Activated CD4-positive, alpha-beta T cell treated with anti-CD3 and anti-CD28 coated beads, Interleukin-10, Interleukin-2, amounts not matched to agents 100 ng/mL and 50 ng/mL, durations not matched to agents 16 hours and 8 hours (primary cell): ENCODE measurements at regions not wholly inside any gene's neighbourhood (a gene's known extent, or its start where the extent isn't known, plus 50 kb on each side); places are given as distances from the start of the nearest gene placed in this dataset.
"Not testable (repeated sequence)": the region's sequence is repeated elsewhere in the genome, so short reads cannot be mapped to it uniquely, and the experiment has no call there.

ENCODE experiments used
- DNase-seq: peaks from one replicate; pipeline ENCODE4 v3.0.0-alpha.2; 2020

DNA sequence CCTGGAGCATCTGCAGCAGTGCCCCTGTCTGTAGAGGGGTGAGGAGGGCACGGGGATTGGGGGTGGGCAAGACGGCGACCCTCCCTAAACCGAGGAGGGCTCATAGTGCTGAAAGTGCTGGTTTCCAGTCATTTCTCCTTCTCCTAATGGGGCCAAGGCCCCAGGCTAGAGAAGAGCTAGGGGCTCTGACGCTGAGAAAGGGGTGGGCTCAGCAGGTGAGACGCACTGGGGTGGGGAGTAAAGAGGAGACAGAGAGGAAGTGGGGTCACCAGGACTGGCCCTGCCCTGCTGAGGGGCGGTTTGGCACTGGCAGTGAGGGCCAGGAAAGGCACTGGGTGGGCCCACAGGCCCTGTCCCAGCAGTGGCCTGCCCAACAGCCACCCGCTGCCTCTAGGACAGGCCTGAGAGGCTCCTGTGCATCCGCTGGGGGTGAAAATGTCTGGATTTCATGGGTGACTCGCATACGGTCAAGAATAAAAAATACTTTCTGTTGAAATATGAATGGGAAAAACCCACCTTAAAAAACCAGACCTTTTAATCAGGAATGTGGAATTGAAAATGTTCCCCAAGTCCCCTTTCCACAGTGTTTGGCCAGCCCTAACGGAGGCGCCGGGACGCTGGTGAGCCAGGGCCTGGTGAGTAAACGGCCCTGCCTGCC, 122.4 kb upstream of the SMURF2 start:
- DNase-seq, result no peak

DNA sequence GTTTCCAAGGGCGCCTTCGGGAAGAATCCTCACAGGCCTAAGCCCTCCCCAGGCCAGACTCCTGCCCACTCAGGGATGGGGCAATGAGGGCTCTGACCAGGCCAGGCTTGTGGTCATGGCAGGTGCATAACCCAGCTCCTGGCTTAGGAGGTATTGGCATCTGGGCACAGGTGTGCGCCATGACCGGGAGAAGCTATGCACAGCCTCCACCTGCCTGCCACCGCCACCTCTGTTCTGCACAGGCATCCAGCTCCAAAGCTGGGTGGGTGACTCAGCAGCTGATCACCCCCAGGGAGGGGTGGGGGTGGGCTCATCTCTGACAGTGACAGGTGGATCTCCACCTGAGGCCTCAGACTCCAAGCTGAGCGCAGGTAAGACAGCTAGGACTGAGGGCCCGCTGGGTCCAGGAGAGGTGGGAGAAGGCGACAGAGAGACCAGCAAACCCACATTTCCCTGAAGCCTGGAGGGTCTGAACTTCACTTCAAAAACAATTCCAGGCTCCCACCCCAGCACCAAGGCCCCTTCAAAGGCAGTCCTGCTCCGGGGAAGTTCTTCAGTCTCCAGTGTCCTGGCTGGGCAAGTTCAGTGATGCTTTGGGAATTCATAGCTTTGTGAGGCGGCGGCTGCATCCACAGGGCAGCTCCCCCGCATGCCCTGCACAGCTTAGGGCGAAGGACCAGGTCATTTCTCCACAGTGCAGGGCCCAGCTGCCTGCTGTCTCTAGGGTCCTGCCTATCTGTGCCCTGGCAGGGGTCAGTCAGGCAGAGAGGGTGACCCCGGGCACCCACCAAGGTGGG, 121.6 kb upstream of the SMURF2 start:
- no peak for DNase-seq

DNA sequence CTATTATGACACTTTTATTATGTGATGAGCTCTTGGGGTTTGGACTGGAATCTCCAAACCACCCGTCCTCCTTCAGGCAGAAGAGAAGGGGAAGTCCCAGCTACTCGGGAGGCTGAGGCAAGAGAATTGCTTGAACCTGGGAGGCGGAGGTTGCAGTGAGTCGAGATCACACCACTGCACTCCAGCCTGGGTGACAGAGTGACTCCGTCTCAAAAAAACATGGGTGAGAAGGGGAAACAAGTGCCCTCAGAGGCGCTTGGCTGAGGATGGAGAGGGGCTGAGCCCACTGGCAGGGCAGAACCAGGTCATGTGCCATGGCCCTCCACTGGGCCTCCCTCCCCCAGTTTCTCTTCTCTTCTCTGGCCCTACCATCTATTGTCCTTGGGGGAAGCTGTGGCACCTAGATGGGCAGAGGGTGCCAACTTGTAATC, 120.9 kb upstream of the SMURF2 start:
- peak; percentile 14 for DNase-seq

DNA sequence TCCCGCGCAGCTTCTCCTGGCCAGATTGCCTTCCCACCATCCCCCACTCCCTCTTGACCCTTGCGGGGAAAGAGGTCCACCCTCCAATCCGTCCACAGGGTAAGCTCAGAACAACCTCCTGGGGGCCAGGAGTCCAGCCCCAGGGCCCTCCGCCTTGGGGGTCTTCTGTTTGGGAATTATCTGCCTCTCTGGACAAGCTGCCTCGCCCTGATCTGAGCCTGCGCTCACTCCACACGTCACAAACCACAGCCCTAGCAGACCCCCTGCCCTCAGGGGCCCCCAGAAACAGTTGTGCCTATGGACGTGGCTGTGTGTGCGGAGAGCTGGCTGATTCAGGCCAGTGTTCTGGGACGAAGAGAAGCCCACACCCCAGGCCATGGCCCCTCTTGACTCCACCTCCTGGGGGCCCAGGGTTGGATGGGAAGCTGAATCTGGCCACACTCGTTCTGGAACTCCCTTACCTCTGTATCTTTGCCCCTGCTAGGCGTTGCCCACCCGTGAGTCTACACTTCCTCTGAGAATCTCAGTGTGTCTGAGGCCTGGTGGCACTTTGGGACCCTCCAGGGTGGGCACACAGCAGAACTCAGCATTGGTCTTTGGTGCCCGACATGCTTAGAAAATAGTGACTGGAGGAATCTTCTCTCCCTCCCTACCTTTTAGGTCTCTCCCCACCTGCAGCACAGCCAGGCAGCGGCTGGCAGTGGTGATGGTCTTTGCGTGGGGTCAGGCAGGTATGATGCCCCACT, 119.9 kb upstream of the SMURF2 start:
- DNase-seq, result no peak

DNA sequence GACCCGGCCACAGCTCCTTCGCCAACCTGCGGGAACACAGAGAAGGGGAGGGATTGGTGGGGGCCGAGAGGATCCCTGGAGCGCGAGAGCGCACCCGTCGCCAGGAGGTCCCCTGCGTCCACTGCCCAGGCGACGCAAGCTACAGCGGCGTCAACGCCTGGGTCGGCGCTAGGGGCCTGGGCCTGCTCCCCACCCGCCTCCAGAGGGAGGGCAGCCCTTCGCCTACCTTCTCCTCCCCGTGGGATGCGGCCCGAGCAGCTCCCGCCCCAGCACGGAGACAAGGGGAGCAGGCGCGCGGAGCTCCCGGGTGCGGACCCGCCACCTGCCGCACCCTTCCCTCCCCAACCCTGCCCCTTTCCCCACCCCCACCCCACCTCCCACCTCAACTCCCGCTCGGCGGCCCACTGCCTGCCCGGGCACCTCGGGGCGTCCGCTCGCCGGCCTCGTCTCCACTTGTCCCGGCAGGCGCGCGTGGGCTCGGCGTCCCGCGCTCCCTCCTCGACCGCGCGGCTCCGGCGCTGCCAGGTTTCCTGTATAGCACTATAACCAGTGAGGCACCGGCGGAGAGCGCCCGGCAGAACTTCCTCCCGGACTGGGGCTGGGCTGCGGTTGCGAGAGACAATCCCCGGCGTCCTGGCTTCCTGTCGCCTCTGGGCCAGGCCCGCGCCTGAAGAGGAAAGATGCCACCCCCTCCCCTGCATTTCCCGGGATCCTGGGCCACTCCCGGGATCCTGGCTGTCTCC, 119.1 kb upstream of the SMURF2 start:
- peak; percentile 81 for DNase-seq

DNA sequence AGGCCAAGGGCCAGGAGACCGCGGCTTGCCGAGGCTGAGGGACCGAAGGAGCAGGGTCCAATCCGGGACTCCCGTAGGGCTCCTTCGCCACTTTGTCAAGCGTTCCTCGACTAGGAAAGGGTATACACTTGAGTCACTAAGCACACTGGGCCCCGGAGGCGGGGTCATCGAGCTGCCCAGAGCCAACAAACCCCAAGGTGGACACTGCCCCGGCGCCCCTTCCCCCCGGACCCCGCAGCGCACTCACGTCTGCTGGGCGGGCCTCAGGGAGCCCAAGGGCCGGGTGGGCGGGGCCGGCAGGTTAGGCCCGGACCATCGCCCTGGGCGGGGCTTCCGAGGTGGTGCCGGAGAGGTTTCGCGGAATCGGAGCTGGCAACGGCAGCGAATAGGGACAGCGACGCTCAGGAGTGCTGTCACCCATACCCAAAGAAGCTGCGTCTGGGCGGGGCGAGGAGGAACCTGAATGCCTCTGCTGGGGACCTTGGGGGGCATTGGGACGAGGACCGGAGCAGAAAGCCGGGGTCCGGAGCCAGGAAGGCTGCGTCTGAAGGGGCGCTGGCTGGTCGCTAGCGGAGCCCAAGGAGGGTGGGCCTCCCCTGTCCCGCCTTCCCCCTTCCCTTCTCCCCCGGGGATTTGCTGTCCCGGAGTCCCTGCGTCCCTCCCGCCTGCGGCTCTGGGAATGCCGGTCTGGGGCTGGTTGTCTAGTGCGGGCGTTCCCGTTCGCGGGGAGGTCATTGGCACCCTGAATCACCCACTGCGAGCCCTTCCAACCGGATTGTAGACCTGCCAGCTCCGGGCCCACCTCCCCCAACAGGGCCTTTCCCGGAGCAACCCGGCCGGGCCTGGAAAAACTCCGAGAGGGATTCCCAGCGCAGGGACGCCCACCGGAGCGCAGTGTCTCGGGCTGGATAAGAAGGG, 118.2 kb upstream of the SMURF2 start:
- peak; percentile 90 for DNase-seq

DNA sequence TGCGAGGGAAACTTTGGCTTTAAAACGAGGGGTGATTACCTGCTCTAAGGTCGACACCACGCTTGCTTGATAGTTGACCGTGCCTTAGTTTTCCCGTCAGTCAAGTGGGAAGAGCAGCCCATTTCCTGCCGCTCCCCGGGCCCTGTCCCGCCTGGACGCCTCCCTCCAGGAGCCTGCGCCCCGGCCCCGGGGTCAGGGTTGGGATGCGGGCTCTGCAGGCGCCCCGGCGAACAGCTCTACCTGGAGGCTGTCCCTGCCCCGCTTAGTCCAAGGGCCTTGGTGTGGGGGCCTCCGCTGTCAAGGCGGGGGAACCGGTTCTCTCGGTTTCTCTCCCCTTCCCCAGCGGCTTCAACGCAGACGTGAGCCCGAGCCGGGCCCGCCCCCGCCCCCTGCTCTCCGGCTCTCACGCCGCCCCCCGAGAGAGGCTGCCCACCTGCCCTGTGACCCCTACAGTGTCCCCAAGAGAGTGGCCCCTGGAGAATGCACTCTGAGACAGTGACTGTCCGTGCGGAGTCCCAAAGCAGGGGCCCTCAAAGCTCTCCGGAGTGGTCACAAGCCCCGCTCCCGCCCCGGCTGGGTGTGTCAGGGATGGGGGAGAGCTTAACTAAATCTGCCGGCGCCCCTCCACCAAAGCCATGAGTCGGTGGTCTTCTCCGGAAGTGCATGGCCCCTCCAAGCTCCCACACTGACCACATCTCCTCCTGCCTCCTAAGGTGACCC, 117.4 kb upstream of the SMURF2 start:
- DNase-seq, result no peak

DNA sequence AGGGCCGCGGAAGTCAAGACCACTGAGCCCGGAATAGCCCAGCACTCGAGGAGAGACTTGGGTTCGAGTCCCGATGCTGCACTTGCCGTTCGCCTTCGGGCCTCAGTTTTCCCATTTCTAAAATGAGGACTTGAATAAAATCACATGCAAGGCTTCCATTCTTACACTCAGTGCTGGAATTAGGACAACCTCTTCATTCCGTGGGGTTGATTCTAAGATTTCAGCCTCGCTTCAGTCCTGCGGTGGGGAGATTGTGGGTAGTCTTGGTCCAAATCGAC, 116.9 kb upstream of the SMURF2 start:
- not testable (repeated sequence) for DNase-seq

DNA sequence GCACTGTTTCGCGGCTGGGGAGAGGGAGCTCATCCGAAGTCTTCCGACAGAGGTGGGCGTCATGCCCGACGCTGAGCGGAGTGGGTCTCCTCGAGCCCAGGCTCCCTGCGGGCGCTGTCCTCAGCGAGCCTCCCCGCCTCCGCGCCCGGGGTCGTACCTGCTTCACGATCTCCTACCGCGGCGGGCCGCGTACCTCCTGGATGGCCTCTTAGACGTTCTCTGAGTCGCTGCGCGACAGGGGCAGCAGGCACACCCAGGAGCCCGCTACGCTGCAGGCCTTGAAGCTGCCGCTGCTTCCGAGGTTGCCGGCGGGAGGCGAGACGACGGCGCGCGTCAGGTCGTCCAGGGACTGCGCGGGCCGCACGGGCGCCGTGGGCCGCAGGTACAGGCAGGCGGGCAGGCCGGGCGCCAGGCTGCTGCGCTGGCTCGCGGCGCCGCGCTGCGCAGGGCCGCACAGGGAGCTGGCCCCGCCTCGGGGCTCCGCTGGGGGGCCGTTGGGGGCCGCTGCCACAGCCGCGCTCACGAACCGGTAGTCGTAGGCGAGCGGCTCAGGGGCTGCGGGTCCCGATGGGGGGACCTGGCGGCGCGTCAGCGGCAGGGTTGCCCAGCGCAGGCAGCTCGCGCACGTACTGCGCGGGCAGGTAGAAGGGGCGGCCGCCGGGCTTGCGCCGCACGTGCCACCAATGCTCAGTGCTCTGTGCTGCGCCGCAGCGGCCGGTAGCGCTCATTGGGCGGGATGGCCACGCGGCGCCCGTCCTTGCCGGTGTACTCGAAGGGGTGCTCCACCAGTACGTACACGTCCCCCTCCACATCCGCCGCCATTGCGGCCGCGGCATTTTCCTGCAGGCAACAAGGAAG, 116.4 kb upstream of the SMURF2 start:
- DNase-seq, result peak; percentile 37

DNA sequence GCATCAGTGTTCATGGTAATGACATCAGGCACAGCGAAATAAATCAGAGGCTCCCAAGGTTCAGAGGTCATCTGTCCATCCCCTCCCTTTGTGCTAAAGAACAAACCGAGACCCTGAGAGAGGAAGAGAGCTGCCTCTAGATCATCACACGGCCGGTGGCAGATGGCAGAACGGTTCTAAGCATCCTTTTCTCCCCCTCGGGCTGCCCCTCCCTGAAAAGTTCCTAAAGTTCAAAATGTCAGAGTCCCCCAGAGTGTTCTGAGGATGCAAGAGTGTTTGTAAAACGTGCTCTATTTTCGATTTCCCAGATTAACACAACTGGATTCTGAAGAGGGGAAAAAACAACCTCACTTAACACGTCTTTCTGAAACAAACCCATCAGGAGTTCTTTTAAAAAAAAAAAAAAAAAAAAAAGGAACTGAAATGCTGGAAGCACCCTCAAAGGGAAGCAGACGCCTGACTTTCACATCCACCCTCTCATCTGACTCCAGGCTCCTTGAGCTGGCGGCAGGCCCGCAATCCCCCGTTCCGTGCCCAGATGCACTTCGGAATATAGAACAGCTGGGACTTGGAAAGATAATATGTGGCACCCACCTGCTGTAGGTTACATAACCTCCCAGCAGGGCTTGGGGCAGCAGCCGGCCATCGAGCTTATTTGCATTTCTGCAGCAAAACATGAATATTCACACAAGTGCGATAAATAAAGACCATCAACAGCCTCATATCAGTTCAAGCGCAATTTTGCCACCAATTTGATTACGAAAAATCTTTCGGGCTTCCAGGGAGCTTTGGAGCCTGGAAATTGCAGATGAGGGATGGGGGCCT, 115.5 kb upstream of the SMURF2 start:
- DNase-seq, result no peak

DNA sequence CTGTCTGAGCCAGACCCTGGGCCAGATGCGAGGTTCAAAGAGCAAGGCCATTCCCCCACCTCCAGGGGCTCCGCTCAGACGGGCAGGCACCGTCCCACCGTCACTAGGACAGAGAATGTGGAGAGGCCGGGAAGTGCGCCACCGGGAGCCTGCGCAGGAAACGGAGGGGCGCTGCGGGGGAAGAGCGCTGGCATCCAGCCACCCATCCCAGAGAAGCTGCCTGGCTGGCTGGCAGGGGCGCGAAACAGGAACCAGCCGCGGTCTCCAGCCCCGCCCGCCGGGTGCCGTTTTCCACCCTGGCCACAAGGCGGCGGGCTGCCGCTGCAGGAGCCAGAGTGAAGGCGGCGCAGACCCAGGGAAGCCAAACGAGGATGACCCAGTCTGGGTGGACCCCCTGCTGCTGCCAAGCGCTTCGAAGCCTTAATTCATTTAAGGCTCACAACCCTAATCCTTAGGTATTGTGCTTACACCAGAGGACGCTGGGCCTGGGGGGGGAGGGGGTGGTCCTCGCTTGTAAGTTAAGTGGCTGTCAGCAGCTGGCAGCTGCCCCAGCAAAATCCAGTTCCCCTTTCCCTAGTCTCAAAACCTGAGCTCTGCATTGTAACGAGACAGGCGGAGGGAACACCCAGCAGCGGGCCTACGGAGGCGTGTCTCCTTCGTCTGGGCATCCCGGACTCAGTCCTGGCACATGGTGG, 114.8 kb upstream of the SMURF2 start:
- peak; percentile 78 for DNase-seq

DNA sequence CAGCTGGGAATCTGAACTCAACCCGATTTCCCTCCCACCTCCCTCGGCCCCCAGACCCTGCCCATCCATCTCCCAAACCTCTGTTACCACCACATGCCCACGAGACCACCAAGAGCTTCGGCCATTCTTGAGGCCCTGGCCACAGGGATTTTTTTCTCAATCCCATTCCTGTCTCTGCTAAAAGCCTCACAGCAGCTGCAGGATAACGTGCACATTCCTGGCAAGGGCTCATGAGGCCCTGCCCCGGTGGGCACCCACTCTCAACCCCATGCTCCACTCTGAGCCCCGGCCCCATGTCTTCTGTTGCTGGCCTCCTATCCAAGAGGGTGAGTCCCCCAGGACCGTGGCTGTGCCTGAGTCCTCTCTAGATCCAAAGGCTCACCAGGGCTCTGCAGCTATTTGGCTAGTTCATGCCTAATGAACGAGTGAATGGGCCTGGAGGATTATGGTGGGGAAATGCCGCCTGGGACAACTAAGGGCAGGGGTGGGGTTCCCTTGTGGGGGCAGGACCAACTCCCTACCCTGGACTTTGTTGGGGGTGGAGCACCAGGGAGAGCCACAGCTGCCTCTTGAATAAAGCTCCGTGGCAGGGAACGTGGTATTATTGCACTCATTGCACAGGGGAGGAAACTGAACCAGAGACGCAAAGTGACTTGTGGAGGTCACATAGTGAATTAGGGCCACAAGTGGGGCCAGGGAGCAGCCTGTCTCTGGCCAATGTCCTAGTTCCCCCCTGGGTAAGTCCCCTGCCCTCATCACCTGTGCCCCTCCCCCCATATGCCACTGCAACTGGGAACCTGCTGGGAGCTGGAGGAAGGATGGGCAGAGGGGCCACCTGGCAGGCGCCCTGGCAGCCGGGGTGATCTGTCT, 113.8 kb upstream of the SMURF2 start:
- DNase-seq, result no peak

DNA sequence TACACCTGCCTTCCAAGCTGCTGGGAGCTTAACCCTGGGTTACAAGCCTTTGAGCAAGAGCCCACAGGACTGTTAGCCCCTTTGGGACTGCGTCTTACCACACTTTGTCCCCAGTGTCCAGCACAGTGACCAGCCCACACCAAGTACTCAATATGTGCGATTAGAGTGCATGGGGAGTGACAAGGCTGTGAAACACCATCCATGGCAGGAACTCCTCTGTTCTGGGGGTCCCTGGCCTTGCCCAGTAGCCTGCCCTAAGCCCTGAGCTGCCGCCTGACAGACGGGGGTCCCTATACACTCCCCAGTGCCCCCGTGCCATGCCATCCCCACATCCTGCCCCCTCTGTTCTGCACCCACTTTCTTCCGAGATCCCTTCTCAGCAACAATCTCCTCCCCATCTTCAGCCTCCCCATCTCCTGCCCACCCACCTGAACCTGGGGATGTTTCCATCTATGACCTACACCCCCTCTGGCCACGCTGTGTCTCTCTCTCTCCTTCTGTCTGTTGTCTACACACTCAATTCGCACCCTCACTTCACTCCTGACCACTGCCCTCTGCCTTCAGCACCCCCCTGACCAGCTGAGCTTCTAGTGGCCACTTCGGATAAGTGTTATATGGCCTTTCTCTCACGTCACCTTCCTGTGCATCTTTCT, 112.9 kb upstream of the SMURF2 start:
- no peak for DNase-seq

DNA sequence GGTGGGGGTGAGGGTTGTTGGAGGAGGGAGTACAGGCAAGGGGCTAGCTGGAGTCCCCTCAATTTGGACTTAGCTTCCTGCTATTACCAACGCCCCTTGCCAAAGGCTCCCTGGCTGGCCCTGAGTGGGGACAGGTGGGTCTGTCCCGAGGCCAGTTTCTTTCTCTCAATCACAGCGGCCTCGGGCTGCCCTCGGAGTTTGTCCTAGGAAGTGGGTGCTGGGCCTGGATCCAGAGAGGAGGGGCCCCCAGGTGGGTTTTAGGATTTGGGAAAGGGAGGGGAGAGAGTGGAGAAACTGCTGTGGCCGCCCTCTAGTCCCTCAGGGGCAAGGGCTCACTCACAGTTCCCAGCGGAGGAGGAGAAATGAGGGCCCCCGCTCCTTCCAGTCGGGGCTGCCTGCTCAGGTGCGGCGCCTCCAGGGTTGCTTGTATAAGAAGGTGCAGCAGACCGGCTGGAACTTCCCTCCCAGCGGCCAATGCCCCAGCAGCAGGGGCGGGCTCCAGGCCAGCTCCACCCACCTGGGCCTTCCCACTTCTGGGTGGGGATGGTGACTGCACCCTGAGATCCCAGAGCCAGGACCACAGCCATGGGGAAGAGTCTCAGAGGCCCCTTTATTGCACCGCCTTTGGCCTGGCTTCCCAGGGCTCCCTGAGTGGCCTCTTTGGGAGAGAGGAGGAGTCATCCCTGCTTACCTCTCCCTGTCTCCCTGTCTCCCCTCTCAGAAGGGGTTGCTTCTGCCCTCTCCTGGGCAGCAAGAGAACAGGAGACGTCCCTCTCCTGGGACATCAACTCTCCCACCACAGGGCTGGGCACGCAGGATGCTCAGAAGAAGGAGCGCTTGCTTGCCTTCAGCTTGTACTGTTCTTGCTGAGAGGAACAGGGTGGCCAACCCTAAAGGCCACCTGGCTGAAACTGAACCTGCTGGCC, 112.0 kb upstream of the SMURF2 start:
- no peak for DNase-seq

DNA sequence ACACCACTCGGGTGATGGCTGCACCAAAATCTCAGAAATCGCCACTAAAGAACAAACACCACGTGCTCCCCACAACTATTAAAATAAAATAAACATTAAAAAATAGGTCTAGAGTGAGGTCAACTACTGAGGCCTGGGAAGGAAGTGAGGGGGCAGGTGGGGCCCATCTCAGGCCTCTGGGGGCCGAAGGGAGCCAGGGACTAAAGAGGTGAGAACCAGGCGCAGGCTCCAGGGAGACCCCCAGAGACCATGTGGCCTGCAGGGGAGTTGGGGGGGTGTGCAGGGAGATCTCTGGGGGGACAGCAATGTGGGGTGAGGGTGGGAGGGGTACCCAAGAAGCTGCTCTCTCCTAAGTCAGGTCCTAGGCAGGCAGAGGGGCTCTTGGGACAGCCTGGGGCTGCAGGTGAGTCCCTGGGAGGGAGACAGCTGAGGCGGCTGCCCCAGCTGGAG, 111.3 kb upstream of the SMURF2 start:
- no peak for DNase-seq

DNA sequence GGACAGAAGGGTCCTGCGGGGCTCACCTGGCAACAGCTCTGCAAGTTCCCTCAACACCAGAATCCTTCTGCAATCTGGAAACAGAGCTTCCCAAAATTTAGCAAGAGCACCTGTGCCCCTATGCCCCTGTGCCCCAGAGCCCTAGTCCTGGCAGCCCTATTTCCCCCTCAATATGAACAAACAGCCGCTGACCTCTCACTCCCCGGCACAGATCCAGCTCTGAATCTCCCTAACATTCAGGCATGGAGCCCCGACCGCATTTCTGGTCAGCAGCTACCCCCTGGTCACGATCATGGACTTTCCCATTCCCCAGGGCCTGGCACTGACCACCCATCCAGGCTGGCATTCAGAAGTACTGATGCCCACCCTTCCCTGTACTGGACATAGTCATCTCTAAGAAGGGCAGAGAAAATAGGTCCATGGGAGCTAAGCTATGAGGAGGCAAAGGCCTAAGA, 110.8 kb upstream of the SMURF2 start:
- no peak for DNase-seq
